GM10266 (cell line): ENCODE measurements at regions not wholly inside any gene's neighbourhood (a gene's known extent, or its start where the extent isn't known, plus 50 kb on each side); places are given as distances from the start of the nearest gene placed in this dataset.

ENCODE experiments used
- DNase-seq: peaks from one replicate; pipeline ENCODE4 v3.0.0; 2012; ENCODE audit errors: extremely low spot score
- CTCF ChIP-seq: IDR thresholded peaks from 2 replicates; pipeline ENCODE4 v1.5.1; 2012; ENCODE audit warnings: mild to moderate bottlenecking, low read depth; ENCODE audit not compliant: control insufficient read depth, insufficient read depth; ENCODE audit errors: missing control alignments

GRCh38 chr10:109430043-109430760, 493.1 kb downstream of the XPNPEP1 start:
- TF ChIP-seq CTCF, result no peak
- no peak for DNase-seq

- no peak for DNase-seq
- no peak for TF ChIP-seq CTCF
Measured at GRCh38 chr10:109428775-109429491, 494.4 kb downstream of the XPNPEP1 start.

GRCh38 chr10:109427411-109427810, 495.9 kb downstream of the XPNPEP1 start:
- DNase-seq, result no peak

GRCh38 chr10:109426987-109427386, 496.3 kb downstream of the XPNPEP1 start:
- no peak for TF ChIP-seq CTCF
- no peak for DNase-seq

More at GRCh38 chr10:109427411-109427810, 495.9 kb downstream of the XPNPEP1 start:
- TF ChIP-seq CTCF, result no peak

- TF ChIP-seq CTCF, result no peak
Measured at GRCh38 chr10:109418795-109419194, 504.5 kb downstream of the XPNPEP1 start.

GRCh38 chr10:109417803-109418202, 505.5 kb downstream of the XPNPEP1 start:
- DNase-seq, result no peak
- TF ChIP-seq CTCF, result no peak

More at GRCh38 chr10:109418795-109419194, 504.5 kb downstream of the XPNPEP1 start:
- DNase-seq, result no peak

- TF ChIP-seq CTCF, result no peak
- DNase-seq, result no peak
Measured at GRCh38 chr10:109412353-109412752, 511.0 kb downstream of the XPNPEP1 start.
